Stimulated activated CD4-positive, alpha-beta T cell treated with anti-CD3 and anti-CD28 coated beads, Interleukin-1b, Interleukin-23, amount 100 ng/mL, for 48 hours (primary cell): ENCODE measurements at regions not wholly inside any gene's neighbourhood (a gene's known extent, or its start where the extent isn't known, plus 50 kb on each side); places are given as distances from the start of the nearest gene placed in this dataset.
"Not testable (repeated sequence)": the region's sequence is repeated elsewhere in the genome, so short reads cannot be mapped to it uniquely, and the experiment has no call there.

Experiments used
- DNase-seq: peaks from one replicate; pipeline ENCODE4 v3.0.0-alpha.2; 2020

DNA sequence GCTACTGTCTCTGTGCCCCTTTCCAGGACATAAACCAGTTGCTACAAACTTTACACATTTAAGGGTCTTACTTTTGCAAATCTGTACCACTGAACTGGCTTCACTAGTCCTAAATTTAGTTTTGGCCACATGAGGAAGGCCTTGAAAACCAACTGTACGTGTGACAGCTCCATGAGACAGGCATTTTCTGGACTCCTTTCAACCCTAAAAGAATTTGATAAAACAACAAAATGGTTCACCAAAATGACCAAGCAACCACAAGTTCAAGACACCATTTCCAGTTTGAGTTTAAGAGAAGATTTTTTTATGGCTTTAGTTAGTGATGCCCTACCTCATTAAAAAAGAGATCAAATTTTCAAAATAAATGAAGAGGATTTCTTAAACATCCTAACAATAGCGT is 246.4 kb downstream of the ZNF674 start:
- no peak for DNase-seq

DNA sequence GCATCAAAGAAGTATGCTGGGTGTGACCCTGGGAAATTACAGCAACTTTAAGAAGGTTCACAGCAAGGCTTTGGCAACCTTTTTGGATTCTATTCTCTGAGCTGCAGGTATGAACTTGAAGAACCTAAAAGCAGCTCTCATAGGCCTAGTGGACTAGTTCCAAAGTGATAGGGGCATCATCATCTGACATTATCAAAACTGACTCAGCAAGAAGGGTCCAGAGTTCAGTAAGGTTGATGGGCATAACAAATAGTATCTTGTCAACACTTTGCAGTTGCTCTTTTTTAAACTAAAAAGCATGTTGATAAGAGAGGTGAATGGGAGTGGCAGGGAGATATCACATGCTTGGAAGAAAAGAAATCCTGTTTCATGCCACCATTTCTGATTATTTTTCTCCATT is 249.3 kb downstream of the ZNF674 start:
- DNase-seq = no peak

DNA sequence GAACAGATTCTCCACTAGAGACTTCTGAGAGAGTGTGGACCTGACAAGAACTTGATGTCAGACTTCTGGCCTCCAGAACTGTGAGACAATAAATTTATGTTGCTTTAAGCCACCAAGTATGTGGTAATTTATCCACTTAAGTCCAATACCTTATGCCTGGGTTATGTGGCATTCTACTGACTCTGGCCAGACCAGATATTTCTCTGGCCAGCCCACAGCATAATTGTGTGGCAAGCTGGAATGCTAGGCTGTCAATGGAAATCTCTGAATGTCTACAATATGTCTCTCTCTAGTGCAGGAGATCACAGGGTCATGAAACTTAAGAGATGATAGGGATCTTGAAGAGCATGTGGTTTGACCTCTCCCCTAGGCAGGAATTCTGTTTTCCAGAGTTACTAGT is 251.0 kb downstream of the ZNF674 start:
- no peak for DNase-seq

DNA sequence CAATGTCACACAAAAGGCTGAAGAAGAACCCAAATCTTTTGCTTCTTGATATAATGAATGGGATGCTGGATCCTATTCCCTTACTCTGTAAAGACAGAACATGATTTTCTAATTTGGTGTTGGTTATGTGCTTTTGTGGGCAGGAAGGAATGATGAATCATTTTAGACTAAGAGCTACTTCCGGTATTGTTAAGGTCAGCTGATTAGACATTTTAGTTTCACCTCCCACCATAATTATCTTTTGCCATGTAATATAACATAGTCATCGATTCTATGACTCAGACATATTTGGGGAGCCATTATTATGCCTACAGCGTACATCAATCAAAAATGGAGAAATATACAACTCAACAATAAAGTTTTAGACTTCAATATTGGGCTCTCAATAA is 265.3 kb downstream of the ZNF674 start:
- DNase-seq = no peak

DNA sequence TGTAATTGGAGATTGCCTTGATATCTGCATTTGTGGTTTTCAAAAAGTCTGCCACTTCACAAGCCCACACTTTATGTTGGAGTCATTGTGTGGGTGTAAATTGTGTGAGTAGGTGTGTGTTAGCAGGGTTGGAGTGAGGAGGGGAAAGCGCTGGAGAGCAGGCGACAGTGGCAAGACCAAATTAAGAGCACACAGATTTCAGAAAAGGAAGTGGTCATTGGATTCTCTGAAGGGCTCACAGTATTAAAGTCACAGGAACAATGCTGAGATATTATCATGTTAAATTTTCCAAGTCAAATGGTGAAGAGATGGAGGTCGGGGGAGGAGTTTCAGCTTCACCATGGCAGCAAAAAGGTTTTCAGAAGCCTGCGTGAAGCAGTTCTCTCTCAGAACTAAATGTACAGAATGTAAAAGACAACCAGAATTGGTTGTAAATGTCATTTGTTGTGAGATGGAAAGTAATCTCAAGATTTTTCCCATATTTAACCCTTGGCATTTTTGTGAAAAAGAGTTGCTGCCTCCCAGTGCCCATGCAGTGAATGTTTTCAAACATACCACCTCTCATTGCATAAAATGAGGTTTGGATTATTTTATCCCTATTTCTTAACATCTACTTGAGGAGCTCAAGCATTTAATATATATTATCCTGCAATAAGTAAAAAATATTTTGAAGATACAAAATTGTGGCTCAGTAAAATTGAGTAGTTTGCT is 265.9 kb downstream of the ZNF674 start:
- no peak for DNase-seq

DNA sequence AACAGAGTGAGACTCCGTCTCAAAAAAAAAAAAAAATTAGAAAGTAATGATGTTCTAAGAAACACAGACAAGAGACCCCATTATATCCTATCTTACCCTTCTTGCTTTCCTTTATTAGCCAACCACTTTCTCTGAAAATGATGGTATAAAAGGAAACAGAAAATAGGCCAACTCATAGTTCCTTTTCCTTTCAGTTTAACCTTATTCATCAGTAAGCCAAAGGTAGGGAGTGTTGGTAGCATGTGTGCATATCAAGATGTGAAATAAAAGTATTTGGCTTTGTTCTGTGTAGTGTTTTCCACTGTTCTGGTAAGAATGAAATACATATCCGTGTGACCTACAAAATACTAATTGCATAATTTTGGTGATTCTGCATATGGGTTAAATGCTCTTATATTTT is 266.6 kb downstream of the ZNF674 start:
- no peak for DNase-seq

DNA sequence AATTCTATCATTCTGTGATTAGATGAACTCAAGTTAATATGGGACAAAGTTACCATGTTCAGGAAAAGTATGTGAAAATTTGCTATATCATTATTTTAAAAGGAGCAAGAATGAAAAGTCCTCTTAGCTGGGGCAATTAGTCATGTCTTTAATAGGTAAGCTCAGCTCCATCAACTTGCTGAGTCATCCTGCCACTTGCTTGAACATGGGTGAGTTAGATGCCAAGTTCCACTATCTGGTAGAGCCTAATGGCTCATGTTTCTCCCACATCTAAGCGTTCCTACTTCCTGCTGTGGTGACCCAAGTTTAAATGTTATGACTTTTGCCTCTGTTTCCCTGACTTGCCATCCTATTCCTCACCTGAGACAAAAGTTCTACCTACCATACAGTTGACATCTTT is 276.8 kb downstream of the ZNF674 start:
- DNase-seq = peak; percentile 12

DNA sequence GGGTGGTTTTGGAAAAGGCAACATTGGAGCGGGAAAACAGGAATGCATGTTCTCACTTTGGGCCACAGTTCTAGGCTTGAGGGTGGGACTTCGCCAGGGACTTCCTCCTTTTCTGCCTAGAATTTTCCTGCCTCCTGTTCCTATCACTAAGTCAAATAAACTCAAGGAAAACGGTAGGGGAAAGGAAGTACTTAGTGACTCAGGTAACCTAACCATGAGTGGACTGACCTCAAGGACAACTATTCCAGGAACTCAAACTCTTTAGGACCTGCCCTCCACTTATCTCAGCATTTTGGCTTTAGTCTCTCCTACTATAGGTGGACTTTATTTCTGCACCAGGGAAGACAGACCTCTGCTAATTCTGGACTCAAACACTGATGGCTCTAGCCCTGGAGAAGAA is 281.7 kb downstream of the ZNF674 start:
- no peak for DNase-seq

DNA sequence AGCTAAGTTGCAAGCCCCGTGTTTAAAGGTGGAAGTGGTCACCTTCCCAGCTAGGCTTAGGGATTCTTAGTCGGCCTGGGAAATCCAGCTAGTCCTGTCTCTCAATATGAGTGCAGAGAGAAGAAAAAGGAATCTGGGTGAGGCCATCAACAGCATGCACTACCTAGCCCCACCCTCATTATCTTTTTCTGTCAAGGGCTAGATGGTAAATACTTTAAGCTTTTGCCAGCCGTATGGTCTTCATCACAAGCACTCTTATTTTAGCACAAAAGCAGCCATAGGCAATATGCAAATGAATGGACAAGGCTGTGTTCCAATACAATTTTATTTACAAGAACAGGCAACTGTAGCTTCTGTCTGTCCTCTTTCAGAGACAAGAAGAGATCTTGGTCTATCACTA is 282.9 kb downstream of the ZNF674 start:
- DNase-seq = no peak

DNA sequence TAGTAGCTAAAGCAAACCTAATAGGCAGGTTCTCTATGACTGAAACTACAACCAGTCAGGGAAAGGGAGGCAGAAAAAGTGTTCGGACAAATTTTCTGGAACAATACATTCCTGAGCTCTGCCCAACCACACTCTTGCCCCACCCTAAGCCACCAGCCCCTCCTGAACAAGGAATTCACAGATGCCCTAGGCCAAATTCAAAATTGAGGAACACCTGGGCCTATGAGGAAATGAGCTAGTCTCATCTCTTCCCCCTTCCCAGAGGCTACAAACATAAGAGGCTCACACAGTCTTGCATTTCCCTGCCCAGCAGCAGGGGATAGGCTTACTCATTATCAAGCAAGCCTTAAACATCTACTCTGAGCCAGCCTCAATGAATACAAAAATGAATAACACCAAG is 284.7 kb downstream of the ZNF674 start:
- DNase-seq = no peak

DNA sequence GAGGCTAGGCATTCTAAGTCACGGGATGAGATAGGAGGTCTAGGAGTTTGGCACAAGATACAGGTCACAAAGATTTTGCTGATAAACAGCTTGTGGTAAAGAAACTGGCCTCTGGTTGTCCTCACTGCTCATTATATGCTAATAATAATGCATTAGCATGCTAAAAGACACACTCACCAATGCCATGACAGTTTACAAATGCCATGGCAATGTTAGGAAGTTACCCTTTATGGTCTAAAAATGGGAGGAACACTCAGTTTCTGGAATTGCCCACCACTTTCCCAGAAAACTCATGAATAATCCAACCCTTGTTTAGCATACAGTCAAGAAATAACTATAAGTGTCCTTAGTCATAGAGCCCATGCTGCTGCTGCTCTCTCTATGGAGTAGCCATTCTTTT is 286.9 kb downstream of the ZNF674 start:
- no peak for DNase-seq

DNA sequence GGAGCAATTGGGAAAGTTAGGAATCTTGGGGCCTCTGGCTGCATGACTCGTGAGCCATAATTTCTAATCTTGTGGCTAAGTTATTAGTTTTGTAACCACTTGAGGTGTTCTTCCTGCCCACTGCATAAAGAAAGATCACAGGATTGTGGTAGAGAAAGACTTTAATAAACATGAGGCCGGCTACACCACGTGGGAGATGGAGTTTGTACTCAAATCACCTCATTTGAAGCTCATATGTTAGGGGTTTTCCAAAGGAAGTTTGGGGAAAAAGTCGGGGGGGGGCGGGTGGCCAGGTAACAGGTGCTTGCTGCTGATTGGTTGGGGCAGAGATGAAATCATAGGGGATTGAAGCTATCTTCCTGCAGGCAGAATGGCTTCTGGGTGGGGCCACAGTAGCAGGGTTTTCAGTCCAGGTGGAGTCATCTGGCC is 287.8 kb downstream of the ZNF674 start:
- DNase-seq = no peak

DNA sequence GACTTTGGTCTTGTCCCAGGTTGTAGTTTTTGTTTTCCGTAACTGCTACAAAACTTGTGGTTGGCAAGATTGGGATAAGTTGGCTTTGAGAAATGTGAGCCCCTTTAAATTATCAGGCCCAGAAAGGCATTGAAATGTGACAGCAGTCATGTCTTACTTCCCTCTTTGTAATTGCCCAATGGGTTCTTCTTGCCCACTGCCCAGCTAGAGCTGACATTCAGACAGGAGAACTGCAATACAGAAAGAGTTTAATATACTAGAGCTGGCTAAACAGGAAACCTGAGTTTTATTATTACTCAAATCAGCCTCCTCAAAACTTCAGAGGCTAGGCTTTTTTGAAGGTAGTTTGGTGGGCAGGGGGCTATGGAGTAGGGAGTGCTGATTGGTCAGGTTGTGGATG is 288.3 kb downstream of the ZNF674 start:
- DNase-seq = no peak

DNA sequence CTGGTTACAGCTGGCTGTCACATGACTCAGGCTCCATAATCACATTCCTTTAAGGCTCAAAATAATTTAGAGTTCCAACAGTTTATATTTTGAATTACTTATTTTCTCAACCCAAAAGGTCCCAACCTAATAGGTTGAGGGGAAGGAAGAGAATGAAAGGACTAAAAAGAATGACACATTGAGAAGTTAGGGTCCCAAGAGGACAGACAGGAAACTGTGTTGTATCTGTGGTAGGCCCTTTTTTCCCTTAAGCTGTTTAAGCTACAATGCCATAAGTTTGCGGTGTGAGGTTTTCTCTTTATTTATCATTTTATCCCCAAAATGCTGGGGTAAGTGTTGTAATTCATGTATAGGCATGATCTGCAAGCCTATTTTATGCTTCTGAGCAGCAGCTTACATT is 290.2 kb downstream of the ZNF674 start:
- no peak for DNase-seq

DNA sequence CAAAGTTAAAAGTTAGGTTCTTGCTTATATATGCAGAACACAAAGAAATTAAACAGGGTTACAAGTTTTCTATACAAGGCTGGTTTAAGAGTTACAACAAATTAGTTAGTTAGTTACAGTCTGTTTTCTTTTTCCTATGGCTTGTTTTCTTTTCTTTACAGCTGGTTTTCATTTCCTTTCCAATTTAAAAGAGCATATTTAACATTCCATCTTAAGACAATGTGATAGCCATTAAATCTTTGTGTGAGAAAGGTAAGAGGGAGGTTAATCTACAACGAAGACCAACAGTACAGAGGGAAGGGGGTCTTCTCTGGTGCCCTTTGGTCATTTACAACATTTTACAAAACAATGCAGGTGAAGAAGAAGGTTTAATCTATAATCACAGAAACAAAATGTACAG is 290.6 kb downstream of the ZNF674 start:
- no peak for DNase-seq

DNA sequence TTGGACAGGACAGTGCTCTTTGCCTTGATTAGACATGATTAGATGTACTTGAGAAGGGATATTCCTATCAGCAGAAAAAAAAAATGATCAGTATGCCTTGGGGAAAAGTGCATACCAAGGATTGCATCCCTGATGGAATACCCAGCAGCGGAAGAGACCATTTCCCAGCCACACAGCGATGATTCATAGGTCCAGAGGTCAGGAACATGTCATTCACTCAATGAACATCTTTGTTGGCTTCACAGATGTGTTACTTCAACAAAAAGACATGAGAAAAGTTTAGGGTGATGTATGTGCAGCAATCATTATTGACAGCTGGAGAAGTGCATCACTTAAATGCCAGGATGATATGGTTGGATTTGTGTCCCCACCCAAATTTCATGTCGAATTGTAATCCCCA is 293.5 kb downstream of the ZNF674 start:
- DNase-seq = no peak

DNA sequence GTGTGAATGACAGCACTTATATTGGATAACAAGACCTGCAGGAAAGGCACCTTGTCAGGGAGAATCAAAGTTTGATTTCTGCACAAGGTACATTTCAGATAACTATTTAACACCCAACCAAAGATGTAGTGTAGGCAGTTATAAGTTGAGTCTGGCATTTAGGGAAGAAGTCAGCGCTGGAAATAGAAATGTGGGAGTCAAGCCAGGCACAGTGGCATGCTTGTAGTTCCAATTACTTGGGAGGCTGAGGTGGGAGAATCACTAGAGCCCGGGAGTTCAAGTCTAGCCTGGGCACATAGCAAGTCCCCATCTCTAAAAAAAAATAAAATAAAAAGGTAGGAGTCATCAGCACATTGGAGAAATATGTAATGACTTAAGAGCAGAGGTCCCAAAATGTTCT is 295.1 kb downstream of the ZNF674 start:
- no peak for DNase-seq

DNA sequence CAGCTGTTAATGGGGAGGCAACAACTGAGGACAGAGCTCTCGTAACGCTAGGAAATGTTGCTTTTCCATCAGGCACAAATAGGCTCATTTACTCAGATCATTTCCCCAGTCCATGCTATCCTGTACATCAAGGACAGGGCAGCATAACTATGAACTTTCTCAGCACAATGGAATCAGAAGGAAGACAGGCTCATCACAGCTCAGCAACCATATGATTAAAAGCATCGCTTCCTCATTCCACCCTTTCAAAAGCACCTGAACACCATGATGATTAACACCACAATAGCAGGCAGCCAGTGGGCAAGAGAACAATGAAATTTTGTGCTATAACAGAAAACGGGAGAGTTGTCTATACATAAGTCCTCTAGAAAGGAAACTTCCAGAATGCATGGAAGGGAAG is 297.8 kb downstream of the ZNF674 start:
- DNase-seq = no peak

DNA sequence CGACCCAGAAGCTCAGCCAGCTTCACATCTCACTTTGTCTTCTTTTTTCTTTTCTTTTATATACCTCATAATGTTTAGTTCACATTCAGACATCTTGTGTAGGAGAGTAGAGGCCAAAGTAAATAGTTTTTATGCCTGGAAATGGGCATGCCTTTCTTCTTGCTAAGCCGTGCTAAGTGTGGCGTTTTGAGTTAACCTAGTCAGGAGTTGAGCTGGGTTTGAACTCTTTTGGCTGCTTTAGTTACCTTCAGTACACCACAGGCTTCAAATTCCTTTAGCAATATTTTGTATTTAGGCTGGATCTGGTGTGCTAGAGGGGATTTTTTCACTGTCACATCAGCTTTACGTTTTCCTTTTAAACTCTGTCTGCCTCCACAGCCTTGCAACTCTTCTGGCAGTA is 300.8 kb downstream of the ZNF674 start:
- DNase-seq = no peak

DNA sequence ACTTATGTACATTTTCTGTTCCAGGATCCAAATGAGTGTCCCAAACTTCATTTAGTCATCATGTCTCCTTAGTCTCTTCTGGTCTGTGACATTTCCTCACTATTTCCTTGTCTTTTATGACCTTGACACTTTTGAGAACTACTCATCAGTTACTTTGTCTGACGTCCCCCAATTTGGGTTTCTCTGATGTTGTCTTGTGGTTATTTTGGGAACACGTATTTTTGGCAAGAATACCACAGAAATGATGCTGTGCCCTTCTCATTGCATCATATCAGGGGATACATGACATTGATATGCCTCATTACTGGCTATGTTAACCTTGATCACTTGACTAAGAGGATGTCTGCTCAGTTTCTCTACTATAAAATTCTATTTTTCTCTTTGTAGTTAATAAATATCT is 308.8 kb downstream of the ZNF674 start:
- DNase-seq = no peak

DNA sequence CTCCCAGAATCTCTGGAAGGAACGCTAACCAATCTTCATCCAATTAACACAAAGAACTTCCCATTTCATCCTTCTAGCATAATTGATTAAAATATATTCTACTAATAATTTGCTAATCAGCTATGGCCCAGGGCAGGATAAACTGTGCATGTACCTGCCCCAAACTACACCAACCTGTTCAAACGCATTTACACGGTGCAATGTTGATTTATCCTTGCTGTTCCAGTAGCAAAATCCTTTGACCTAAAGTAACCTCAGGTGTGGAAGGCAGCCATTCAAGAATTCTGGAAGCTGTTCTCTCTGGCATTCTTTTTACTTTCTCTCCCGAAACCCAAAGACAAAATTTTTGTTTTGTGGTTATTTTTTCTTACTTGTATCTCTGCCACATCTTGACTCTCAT is 309.4 kb downstream of the ZNF674 start:
- no peak for DNase-seq

DNA sequence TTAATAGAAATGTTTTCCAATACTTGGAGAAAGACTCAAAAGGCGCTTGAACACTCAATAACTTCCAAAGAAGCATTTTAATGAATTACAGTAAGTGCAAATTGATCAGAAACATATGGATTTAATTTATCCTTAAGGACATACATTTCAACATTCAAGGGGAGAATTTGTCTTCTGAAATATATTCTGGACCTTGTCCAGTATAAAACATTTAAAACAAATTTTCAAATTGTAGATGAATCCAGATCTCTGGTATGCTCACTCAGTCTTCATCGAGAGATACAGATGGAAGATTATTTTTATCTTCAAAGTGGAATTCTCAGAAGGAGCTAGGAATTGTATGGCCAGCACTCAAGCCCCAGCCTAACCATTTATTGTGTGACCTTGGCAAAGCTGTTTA is 310.4 kb downstream of the ZNF674 start:
- no peak for DNase-seq

DNA sequence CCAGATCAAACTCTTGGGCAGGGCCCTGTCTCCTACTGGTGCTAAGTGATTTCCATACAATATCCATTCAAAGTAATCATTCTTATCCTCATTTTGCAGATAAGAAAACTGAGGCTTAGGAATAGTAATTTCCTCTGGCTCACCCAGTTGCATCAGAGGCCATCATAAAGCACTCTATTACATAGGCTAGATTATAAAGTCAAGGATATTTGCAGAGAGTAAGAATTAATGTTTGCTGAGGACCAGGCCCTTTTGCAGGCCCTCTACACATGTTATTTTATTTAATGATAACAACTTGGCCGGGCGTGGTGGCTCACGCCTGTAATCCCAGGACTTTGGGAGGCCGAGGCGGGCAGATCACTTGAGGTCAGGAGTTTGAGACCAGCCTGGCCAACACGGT is 316.8 kb downstream of the ZNF674 start:
- DNase-seq = no peak

DNA sequence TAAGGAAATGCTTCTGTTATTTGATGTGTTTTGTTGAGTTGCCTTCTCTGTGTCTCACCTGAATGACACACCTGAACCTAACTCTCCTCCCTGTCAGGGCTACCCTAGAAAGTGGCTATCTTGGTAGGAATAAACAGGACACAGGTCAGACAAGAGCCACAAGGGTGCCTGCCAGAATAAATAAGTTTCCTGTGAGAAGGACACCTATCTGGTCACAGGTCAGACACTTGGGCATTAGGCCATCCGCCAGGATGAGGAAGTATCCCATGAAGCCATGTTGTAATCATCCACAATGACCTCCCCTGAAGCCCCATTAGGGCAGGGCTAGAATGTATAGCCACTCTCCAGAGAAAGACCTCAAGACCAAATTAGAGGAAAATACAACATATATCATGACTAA is 318.8 kb downstream of the ZNF674 start:
- no peak for DNase-seq

DNA sequence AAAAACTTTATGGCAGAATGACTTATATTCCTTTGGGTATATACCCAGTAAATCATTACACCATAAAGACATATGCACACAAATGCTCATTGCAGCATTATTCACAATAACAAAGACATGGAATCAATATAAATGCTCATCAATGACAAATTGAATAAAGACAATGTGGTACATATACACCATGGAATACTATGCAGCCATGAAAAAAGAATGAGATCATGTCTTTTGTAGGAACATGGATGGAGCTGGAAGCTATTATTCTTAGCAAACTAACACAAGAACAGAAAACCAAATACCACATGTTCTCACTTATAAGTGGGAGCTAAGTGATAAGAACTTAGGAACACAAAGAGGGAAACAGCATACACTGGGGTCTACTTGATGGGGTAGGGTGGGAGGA is 321.7 kb downstream of the ZNF674 start:
- DNase-seq = not testable (repeated sequence)

DNA sequence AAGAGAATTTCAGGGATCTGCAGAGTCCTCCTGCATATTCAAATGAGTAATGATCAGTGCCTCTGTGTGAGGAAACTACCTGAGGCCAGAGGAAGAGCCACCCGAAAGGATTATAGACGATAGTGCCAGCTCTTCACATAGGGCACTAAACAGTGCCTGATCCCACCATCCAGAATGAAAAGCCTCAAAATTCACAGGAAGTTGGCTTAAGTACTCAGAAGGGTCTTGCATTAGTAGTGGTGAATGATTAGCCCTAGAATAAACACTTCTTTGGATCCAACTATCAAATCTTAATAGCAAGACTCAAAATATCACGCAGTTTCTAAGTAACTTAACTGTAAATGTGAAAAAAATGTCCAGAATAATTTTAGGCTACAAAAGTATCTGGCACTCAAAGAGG is 324.4 kb downstream of the ZNF674 start:
- no peak for DNase-seq
